Kidney epithelial cell (primary cell): ENCODE measurements at regions not wholly inside any gene's neighbourhood (a gene's known extent, or its start where the extent isn't known, plus 50 kb on each side); places are given as distances from the start of the nearest gene placed in this dataset.

Experiments used
- DNase-seq: peaks from one replicate; pipeline ENCODE4 v3.0.0-alpha.2; 2010; ENCODE audit warnings: low read depth
- H3K27me3 ChIP-seq: 2 replicates; pipeline ENCODE4 v1.6.0; 2011; ENCODE audit warnings: low read length; ENCODE audit not compliant: control insufficient read depth, insufficient read depth
- H3K36me3 ChIP-seq: 2 replicates; pipeline ENCODE4 v1.5.1; 2011; ENCODE audit warnings: low read length; ENCODE audit not compliant: control insufficient read depth, insufficient read depth
- H3K4me3 ChIP-seq: 2 replicates; pipeline ENCODE4 v1.5.1; 2011; ENCODE audit warnings: low read depth, mild to moderate bottlenecking, control low read depth, low read length
- CTCF ChIP-seq: IDR thresholded peaks from 2 replicates; pipeline ENCODE4 v1.5.1; 2011; ENCODE audit warnings: mild to moderate bottlenecking, moderate library complexity, low read length, control low read depth, inconsistent platforms; ENCODE audit not compliant: insufficient read depth, poor library complexity, severe bottlenecking

DNA sequence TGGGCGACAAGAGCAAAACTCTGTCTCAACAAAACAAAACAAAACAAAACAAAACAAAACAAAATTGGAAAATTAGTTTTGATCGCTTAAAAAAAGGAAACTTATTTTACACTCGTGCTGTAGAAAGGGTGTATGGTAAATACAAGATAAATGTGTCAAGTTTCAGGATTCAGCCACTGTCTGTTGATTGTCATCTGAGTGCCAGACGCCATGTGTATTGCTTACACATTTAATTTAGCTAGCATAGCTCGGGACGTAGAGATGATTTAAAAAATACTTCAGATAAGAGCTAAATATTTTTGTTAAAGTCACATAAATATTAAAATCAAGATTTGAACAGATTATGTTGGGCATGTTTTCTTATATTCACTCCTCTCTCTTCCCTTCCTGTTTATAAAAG lies 568.1 kb upstream of the ZNF804A start:
- Histone ChIP-seq H3K4me3 (no peak overlapping the region), H3K27me3 (no peaks in the 10 kb centered on the region), H3K36me3 (no peaks in the 10 kb centered on the region)
- no peak for DNase-seq
- no peak for TF ChIP-seq CTCF

GRCh38 chr2:184030989-184031388 lies 567.3 kb upstream of the ZNF804A start:
- no peaks in the 10 kb centered on the region for H3K27me3 ChIP-seq
- no peak for TF ChIP-seq CTCF
- DNase-seq = no peak
- H3K4me3 ChIP-seq = no peak overlapping the region
- no peaks in the 10 kb centered on the region for H3K36me3 ChIP-seq

GRCh38 chr2:184031402-184032147 lies 566.8 kb upstream of the ZNF804A start:
- Histone ChIP-seq H3K4me3 (no peak overlapping the region), H3K36me3 (no peaks in the 10 kb centered on the region), H3K27me3 (no peaks in the 10 kb centered on the region)
- no peak for DNase-seq
- TF ChIP-seq CTCF = no peak

- Histone ChIP-seq H3K4me3 (no peak overlapping the region), H3K27me3 (no peaks in the 10 kb centered on the region), H3K36me3 (no peaks in the 10 kb centered on the region)
- no peak for TF ChIP-seq CTCF
- no peak for DNase-seq
These were observed 565.3 kb upstream of the ZNF804A start for GRCh38 chr2:184032983-184033382.

- Histone ChIP-seq H3K4me3 (no peak overlapping the region), H3K36me3 (no peaks in the 10 kb centered on the region), H3K27me3 (no peaks in the 10 kb centered on the region)
- TF ChIP-seq CTCF = no peak
- no peak for DNase-seq
These were observed 561.1 kb upstream of the ZNF804A start for GRCh38 chr2:184037273-184037672.

DNA sequence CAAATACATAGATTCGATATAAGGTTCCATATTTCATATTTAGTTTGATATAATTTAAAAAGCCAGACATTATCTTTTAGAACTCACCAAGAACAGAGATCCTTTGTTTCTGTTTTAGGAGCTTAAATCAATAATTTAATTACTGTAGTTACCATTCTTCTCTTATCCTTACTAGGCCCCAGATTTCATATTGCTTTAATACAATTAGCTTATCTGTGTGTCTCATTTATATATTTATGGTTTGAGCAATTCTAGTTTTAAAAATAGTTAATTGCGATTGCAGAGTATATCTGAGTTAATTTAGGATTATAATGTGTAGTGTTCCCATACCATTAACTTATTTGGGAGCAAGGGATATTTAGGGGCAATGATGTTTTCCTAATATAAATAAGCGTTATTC lies 558.8 kb upstream of the ZNF804A start:
- DNase-seq = no peak
- Histone ChIP-seq H3K4me3 (no peak overlapping the region), H3K36me3 (no peaks in the 10 kb centered on the region), H3K27me3 (no peaks in the 10 kb centered on the region)
- no peak for TF ChIP-seq CTCF
